HL-60 (cell line): ENCODE measurements at regions not wholly inside any gene's neighbourhood (a gene's known extent, or its start where the extent isn't known, plus 50 kb on each side); places are given as distances from the start of the nearest gene placed in this dataset.
A peak's percentile ranks its signal among the peaks of the same experiment; 100 is the strongest.

ENCODE experiments used
- DNase-seq, 2 experiments: peaks; one replicate each; pipeline ENCODE4 v3.0.0-alpha.2; 2010 to 2020; ENCODE audit warnings: low read depth in 1 of 2, low spot score in 1 of 2
- H3K27ac ChIP-seq: fragments of 250-450 bp; sonication (Bioruptor Pico); replicated peaks from 2 replicates; pipeline ENCODE4 v1.5.1; 2020; ENCODE audit warnings: mild to moderate bottlenecking, moderate library complexity
- H3K27me3 ChIP-seq: fragments of 250-450 bp; sonication (Bioruptor Pico); 2 replicates; pipeline ENCODE4 v1.5.1; 2021; ENCODE audit warnings: mild to moderate bottlenecking, moderate library complexity; ENCODE audit not compliant: insufficient read depth, poor library complexity, severe bottlenecking
- H3K4me3 ChIP-seq: replicated peaks from 2 replicates; pipeline ENCODE4 v1.5.1; 2011; ENCODE audit warnings: mild to moderate bottlenecking, control low read depth, low read length; ENCODE audit not compliant: insufficient read depth
- GABPA ChIP-seq: IDR thresholded peaks from 2 replicates; pipeline ENCODE4 v1.6.1; 2012; ENCODE audit warnings: low read depth
- POLR2AphosphoS5 ChIP-seq: IDR thresholded peaks from 2 replicates; pipeline ENCODE4 v1.6.1; 2012; ENCODE audit warnings: low read depth
- SPI1 ChIP-seq: IDR thresholded peaks from 2 replicates; pipeline ENCODE4 v1.6.1; 2012; ENCODE audit warnings: low read depth, mild to moderate bottlenecking, borderline replicate concordance
- TF ChIP-seq, protein P1 (sequence below): IDR thresholded peaks from 2 replicates; pipeline ENCODE4 v1.6.1; 2012; ENCODE audit warnings: low read depth; ENCODE audit not compliant: insufficient replicate concordance
- TF ChIP-seq, protein P2 (sequence below): IDR thresholded peaks from one replicate; pipeline ENCODE4 v1.5.1; 2011; ENCODE audit warnings: low read length, control low read depth, inconsistent platforms; ENCODE audit not compliant: insufficient read depth

DNA sequence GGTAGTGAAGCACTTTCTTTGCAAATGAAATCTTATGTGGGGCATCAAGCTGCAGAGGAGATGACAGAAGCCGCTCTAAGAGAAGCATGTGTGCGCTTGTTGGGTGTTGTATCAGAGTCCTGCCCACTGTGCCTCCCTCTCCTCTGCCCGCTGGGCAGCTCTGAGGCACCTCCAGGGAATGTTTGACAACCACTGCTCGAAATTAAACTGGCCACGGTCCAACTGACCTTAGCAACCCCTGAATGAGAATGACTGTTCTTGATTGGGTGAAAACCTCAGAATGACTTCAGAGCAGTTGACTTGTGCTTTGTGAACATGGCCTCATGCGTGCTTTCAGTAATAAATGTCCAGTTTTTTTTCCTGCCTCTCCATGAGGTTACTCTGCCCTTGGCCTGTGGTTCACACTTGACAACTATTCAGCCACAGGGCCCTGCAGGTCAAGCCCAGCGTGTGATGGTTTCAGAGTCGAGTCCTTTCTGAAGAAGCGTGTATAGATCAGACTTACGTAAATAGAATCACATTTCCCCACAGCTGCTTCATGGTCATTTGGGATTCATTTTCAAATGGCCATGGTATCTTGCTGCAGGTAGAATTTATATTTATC lies 94.9 kb downstream of the SLC4A3 start:
- DNase-seq, result no peak
- H3K4me3 ChIP-seq, result no peak overlapping the region
- no peak overlapping the region for H3K27ac ChIP-seq
- no peaks in the 10 kb centered on the region for H3K27me3 ChIP-seq
- TF ChIP-seq GABPA, result no peak
- TF ChIP-seq POLR2AphosphoS5, result no peak
- no peak for TF ChIP-seq SPI1
- TF ChIP-seq, protein P1, sequence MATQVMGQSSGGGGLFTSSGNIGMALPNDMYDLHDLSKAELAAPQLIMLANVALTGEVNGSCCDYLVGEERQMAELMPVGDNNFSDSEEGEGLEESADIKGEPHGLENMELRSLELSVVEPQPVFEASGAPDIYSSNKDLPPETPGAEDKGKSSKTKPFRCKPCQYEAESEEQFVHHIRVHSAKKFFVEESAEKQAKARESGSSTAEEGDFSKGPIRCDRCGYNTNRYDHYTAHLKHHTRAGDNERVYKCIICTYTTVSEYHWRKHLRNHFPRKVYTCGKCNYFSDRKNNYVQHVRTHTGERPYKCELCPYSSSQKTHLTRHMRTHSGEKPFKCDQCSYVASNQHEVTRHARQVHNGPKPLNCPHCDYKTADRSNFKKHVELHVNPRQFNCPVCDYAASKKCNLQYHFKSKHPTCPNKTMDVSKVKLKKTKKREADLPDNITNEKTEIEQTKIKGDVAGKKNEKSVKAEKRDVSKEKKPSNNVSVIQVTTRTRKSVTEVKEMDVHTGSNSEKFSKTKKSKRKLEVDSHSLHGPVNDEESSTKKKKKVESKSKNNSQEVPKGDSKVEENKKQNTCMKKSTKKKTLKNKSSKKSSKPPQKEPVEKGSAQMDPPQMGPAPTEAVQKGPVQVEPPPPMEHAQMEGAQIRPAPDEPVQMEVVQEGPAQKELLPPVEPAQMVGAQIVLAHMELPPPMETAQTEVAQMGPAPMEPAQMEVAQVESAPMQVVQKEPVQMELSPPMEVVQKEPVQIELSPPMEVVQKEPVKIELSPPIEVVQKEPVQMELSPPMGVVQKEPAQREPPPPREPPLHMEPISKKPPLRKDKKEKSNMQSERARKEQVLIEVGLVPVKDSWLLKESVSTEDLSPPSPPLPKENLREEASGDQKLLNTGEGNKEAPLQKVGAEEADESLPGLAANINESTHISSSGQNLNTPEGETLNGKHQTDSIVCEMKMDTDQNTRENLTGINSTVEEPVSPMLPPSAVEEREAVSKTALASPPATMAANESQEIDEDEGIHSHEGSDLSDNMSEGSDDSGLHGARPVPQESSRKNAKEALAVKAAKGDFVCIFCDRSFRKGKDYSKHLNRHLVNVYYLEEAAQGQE, result no peak
- TF ChIP-seq, protein P2, sequence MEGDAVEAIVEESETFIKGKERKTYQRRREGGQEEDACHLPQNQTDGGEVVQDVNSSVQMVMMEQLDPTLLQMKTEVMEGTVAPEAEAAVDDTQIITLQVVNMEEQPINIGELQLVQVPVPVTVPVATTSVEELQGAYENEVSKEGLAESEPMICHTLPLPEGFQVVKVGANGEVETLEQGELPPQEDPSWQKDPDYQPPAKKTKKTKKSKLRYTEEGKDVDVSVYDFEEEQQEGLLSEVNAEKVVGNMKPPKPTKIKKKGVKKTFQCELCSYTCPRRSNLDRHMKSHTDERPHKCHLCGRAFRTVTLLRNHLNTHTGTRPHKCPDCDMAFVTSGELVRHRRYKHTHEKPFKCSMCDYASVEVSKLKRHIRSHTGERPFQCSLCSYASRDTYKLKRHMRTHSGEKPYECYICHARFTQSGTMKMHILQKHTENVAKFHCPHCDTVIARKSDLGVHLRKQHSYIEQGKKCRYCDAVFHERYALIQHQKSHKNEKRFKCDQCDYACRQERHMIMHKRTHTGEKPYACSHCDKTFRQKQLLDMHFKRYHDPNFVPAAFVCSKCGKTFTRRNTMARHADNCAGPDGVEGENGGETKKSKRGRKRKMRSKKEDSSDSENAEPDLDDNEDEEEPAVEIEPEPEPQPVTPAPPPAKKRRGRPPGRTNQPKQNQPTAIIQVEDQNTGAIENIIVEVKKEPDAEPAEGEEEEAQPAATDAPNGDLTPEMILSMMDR, result no peak

DNA sequence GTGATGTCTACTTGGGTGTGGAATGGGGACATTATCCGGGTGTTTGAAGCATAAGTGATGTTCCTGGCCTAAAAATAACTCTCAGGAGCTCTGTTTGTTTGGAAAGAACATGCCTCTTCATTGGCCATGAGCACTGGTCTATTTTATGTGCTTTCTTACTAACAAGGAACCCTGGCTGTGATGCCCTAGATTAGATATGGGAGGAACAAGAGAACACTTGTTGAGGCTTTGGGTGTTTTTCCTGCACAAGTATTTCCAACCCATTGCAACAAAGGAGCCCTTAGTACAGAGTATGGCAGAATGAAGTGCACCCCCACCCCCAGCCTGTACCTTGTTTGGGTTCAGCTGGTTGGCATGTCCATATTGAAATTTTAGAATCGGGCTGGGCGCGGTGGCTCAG lies 95.9 kb downstream of the SLC4A3 start:
- no peak for DNase-seq
- TF ChIP-seq, protein P2, result no peak
- TF ChIP-seq POLR2AphosphoS5, result no peak
- TF ChIP-seq GABPA, result no peak
- no peak for TF ChIP-seq SPI1
- TF ChIP-seq, protein P1, result no peak
- Histone ChIP-seq H3K4me3 (no peak overlapping the region), H3K27ac (no peak overlapping the region), H3K27me3 (no peaks in the 10 kb centered on the region)

DNA sequence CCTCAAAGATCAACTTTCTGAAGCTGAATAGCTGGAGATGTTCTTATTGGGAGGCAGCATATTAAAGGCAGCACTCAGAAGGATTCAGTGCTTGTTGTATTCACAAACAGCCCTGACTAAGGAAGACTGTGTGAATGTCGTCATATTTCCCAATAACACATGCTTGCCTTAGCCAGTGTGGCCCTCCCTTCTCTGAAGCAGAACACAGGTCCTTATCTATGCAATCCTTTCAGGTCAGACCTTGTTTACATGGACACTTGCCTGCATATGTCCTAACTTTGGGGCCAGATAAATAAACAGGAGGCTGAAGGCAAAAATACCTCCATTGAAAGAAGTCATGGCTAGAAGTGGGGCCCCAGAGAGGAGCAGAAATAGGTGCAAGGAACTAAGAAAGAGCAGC lies 97.2 kb downstream of the SLC4A3 start:
- DNase-seq, result peak; percentile 25 to 59
- TF ChIP-seq, protein P2, result no peak
- TF ChIP-seq POLR2AphosphoS5 (no peak), SPI1 (no peak), GABPA (no peak)
- TF ChIP-seq, protein P1, result no peak
- Histone ChIP-seq H3K27ac (peak overlapping the region; percentile 22), H3K27me3 (no peaks in the 10 kb centered on the region), H3K4me3 (no peak overlapping the region)
